Nephron (organoid): ENCODE measurements at regions not wholly inside any gene's neighbourhood (a gene's known extent, or its start where the extent isn't known, plus 50 kb on each side); places are given as distances from the start of the nearest gene placed in this dataset.

Experiments used
- H3K27ac Mint-ChIP-seq, 3 experiments: 2 replicates each; pipeline ENCODE4 v1.8.0; 2020; ENCODE audit warnings: mixed read lengths in 3 of 3, mild to moderate bottlenecking in 2 of 3, moderate library complexity in 1 of 3
- H3K27me3 Mint-ChIP-seq: 2 replicates; pipeline ENCODE4 v1.8.0; 2021; ENCODE audit warnings: low read depth, mild to moderate bottlenecking, moderate library complexity, mixed read lengths
- H3K36me3 Mint-ChIP-seq: 2 replicates; pipeline ENCODE4 v1.8.0; 2020; ENCODE audit warnings: low read depth, mixed read lengths
- H3K4me1 Mint-ChIP-seq: 2 replicates; pipeline ENCODE4 v1.8.0; 2020; ENCODE audit warnings: mixed read lengths
- H3K4me3 Mint-ChIP-seq, 3 experiments: 2 replicates each; pipeline ENCODE4 v1.8.0; 2020; ENCODE audit warnings: mild to moderate bottlenecking in 3 of 3, mixed read lengths in 3 of 3, moderate library complexity in 2 of 3
- H3K9me3 Mint-ChIP-seq: 2 replicates; pipeline ENCODE4 v1.8.0; 2020; ENCODE audit warnings: mixed read lengths
- TF ChIP-seq, protein P1 (sequence below), 3 experiments: fragments of 200-600 bp; sonication (generic); IDR thresholded peaks; one replicate each; pipeline ENCODE4 v1.5.0; 2021; ENCODE audit warnings: antibody characterized with exemption in 3 of 3; ENCODE audit not compliant: unreplicated experiment in 3 of 3

DNA sequence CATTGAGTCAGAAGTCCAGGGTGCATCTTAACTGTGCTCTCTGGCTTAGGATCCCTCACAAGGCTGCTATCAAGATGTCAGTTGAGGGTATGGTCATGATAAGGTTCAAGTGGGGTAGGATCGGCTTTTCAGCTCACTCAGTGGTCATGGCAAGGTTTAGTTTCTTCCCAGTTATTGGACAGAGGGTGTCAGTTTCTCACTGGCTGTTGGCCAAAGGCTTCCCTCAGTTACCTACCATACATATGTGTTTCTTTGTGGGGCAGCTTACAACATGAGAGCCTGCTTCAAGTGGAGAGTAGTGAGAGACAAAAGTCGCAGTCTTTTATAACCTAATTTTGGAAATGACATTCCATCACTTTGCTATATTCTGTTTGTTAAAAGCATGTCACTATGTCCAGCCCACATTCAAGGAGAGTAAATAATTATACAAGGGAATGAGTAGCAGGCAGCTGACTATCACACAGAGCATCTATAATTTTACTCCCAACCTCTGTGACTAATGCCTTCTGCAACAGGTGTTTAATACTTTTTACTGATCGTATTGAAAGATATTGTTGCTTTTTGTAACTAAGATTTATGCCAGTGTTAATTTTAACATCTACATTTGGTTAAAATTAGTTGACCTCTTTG is 572.8 kb upstream of the FBXO33 start:
- TF ChIP-seq, protein P1, sequence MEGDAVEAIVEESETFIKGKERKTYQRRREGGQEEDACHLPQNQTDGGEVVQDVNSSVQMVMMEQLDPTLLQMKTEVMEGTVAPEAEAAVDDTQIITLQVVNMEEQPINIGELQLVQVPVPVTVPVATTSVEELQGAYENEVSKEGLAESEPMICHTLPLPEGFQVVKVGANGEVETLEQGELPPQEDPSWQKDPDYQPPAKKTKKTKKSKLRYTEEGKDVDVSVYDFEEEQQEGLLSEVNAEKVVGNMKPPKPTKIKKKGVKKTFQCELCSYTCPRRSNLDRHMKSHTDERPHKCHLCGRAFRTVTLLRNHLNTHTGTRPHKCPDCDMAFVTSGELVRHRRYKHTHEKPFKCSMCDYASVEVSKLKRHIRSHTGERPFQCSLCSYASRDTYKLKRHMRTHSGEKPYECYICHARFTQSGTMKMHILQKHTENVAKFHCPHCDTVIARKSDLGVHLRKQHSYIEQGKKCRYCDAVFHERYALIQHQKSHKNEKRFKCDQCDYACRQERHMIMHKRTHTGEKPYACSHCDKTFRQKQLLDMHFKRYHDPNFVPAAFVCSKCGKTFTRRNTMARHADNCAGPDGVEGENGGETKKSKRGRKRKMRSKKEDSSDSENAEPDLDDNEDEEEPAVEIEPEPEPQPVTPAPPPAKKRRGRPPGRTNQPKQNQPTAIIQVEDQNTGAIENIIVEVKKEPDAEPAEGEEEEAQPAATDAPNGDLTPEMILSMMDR (IDR thresholded peaks at IDR 0.05; ENCODE audit: unreplicated experiment in 3 of 3), result no peak
- Mint-ChIP-seq H3K27ac (peak overlapping the region in 1 of 3 experiments; percentile 61), H3K27me3 (no peaks in the 10 kb centered on the region), H3K4me3 (no peak overlapping the region), H3K9me3 (no peaks in the 10 kb centered on the region), H3K4me1 (no peaks in the 10 kb centered on the region), H3K36me3 (no peaks in the 10 kb centered on the region)

GRCh38 chr14:40003773-40004172 is 571.5 kb upstream of the FBXO33 start:
- Mint-ChIP-seq H3K9me3 (no peaks in the 10 kb centered on the region), H3K27me3 (no peaks in the 10 kb centered on the region), H3K4me1 (no peaks in the 10 kb centered on the region), H3K36me3 (no peaks in the 10 kb centered on the region), H3K4me3 (no peak overlapping the region), H3K27ac (peak overlapping the region in 1 of 3 experiments; percentile 83)
- TF ChIP-seq, protein P1 (IDR thresholded peaks at IDR 0.05; ENCODE audit: unreplicated experiment in 3 of 3), result no peak

DNA sequence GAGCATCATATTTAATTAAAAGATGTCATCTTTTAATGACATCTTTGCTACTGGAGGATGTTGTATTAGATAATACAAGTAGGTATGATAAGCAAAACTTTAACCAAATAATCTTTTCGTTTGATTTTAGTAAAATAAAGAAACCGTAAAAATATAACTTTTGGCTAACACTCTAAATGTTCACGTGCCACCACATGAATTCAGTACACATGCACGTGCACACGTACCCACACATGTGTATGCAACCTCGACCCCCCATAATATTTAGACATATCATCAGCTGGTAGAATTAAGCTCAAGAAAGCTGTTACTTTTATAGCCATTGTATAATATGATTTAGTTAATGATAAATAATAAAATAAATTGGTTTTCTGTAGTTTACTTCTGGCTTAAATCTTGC is 566.6 kb upstream of the FBXO33 start:
- TF ChIP-seq, protein P1 (IDR thresholded peaks at IDR 0.05; ENCODE audit: unreplicated experiment in 3 of 3), result no peak

GRCh38 chr14:39998114-39998513 is 565.9 kb upstream of the FBXO33 start:
- no peaks in the 10 kb centered on the region for H3K4me1 Mint-ChIP-seq
- peaks cover 3% of the 10 kb centered on the region for H3K9me3 Mint-ChIP-seq

More for the DNA sequence above, 566.6 kb upstream of the FBXO33 start:
- H3K9me3 Mint-ChIP-seq, result peaks cover 3% of the 10 kb centered on the region
- no peaks in the 10 kb centered on the region for H3K4me1 Mint-ChIP-seq
- no peak overlapping the region for H3K27ac Mint-ChIP-seq
- H3K36me3 Mint-ChIP-seq, result no peaks in the 10 kb centered on the region
- no peak overlapping the region for H3K4me3 Mint-ChIP-seq
- peaks cover under 1% of the 10 kb centered on the region for H3K27me3 Mint-ChIP-seq

DNA sequence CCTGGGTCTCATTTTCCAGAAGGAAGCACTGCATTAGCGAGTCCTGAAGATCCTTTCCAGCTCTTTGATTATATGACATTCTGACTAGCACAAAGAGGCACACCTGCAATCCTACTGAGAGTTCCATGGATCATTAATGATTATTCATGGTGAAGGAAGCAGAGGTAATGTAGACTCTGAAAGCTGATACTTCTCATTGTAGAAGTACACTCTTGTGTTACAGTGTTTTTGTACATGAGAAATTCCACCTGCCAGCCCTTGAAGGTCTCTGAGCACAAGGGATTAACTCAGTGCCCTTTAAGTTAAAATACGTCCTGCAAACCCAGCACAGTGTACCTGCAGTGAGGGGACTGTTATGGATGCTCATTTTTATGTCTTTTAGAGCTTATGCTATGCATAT is 558.8 kb upstream of the FBXO33 start:
- peaks cover 3% of the 10 kb centered on the region for H3K27me3 Mint-ChIP-seq
- no peaks in the 10 kb centered on the region for H3K36me3 Mint-ChIP-seq
- H3K4me1 Mint-ChIP-seq, result no peaks in the 10 kb centered on the region
- H3K9me3 Mint-ChIP-seq, result peaks cover 3% of the 10 kb centered on the region
- peak overlapping the region in 1 of 3 experiments; percentile 19 for H3K27ac Mint-ChIP-seq
- H3K4me3 Mint-ChIP-seq, result no peak overlapping the region
- TF ChIP-seq, protein P1 (IDR thresholded peaks at IDR 0.05; ENCODE audit: unreplicated experiment in 3 of 3), result no peak

More at GRCh38 chr14:39998114-39998513, 565.9 kb upstream of the FBXO33 start:
- TF ChIP-seq, protein P1 (IDR thresholded peaks at IDR 0.05; ENCODE audit: unreplicated experiment in 3 of 3), result no peak
- Mint-ChIP-seq H3K27me3 (peaks cover 3% of the 10 kb centered on the region), H3K27ac (no peak overlapping the region), H3K4me3 (no peak overlapping the region), H3K36me3 (no peaks in the 10 kb centered on the region)

GRCh38 chr14:39988939-39989338 is 556.7 kb upstream of the FBXO33 start:
- TF ChIP-seq, protein P1 (IDR thresholded peaks at IDR 0.05; ENCODE audit: unreplicated experiment in 3 of 3), result peak; percentile 64 to 72 (median 70)
- no peaks in the 10 kb centered on the region for H3K9me3 Mint-ChIP-seq
- H3K4me3 Mint-ChIP-seq, result no peak overlapping the region
- H3K27me3 Mint-ChIP-seq, result peaks cover 3% of the 10 kb centered on the region
- H3K27ac Mint-ChIP-seq, result peak overlapping the region in 1 of 3 experiments; percentile 9
- no peaks in the 10 kb centered on the region for H3K4me1 Mint-ChIP-seq
- H3K36me3 Mint-ChIP-seq, result no peaks in the 10 kb centered on the region
